ENCODE measurements at regions not wholly inside any gene's neighbourhood (a gene's known extent, or its start where the extent isn't known, plus 50 kb on each side); places are given as distances from the start of the nearest gene placed in this dataset.

DNA sequence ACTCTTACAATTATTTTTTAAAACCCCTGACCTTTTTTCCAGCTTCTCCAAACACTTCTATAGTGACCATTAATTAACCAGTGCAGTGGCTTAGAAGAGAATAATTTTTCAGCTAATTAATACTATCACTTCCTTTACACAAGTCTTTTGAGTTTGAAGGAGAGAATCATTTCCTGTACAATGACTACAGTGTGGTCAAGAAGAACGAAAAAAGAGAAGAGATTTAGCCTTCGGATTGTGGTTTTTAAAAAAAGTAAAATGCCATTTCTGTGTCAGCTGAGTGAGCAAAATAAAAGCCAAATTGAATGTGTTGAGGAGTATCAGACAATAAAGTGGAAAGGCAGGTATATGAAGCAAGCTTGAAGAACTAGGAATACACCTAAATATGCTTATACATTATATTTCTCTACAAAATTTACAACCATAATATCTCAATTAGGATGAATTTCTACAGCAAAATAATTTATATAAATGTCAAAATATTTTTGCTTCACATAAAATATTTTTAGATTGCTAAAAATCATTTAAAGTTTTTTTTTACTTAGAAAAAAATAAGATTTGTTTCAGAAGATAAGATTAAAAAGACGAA, 1155.2 kb upstream of the CNTN5 start:
- TF ChIP-seq, protein P1, sequence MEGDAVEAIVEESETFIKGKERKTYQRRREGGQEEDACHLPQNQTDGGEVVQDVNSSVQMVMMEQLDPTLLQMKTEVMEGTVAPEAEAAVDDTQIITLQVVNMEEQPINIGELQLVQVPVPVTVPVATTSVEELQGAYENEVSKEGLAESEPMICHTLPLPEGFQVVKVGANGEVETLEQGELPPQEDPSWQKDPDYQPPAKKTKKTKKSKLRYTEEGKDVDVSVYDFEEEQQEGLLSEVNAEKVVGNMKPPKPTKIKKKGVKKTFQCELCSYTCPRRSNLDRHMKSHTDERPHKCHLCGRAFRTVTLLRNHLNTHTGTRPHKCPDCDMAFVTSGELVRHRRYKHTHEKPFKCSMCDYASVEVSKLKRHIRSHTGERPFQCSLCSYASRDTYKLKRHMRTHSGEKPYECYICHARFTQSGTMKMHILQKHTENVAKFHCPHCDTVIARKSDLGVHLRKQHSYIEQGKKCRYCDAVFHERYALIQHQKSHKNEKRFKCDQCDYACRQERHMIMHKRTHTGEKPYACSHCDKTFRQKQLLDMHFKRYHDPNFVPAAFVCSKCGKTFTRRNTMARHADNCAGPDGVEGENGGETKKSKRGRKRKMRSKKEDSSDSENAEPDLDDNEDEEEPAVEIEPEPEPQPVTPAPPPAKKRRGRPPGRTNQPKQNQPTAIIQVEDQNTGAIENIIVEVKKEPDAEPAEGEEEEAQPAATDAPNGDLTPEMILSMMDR (IDR thresholded peaks at IDR 0.05) = no peak
- TF ChIP-seq EZH2 (IDR thresholded peaks at IDR 0.05; ENCODE audit: borderline replicate concordance, insufficient read depth, low read depth, low read length, poor library complexity, severe bottlenecking) = no peak
